C4-2B (cell line): ENCODE measurements at regions not wholly inside any gene's neighbourhood (a gene's known extent, or its start where the extent isn't known, plus 50 kb on each side); places are given as distances from the start of the nearest gene placed in this dataset.

Experiments
- H3K27ac ChIP-seq: fragments of 450-650 bp; 2 replicates; pipeline ENCODE4 v1.5.1; 2017
- ZFX ChIP-seq: fragments of 450-650 bp; IDR thresholded peaks from 2 replicates; pipeline ENCODE4 v1.6.1; 2017
- TF ChIP-seq, protein P1 (sequence below): fragments of 450-650 bp; conservative IDR thresholded peaks from 2 replicates; pipeline ENCODE4 v1.5.1; 2017; ENCODE audit warnings: mild to moderate bottlenecking

GRCh38 chr16:51814617-51815016 lies 663.5 kb upstream of the SALL1 start:
- TF ChIP-seq, protein P1, sequence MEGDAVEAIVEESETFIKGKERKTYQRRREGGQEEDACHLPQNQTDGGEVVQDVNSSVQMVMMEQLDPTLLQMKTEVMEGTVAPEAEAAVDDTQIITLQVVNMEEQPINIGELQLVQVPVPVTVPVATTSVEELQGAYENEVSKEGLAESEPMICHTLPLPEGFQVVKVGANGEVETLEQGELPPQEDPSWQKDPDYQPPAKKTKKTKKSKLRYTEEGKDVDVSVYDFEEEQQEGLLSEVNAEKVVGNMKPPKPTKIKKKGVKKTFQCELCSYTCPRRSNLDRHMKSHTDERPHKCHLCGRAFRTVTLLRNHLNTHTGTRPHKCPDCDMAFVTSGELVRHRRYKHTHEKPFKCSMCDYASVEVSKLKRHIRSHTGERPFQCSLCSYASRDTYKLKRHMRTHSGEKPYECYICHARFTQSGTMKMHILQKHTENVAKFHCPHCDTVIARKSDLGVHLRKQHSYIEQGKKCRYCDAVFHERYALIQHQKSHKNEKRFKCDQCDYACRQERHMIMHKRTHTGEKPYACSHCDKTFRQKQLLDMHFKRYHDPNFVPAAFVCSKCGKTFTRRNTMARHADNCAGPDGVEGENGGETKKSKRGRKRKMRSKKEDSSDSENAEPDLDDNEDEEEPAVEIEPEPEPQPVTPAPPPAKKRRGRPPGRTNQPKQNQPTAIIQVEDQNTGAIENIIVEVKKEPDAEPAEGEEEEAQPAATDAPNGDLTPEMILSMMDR, result no peak
- TF ChIP-seq ZFX, result no peak
- no peak overlapping the region for H3K27ac ChIP-seq

DNA sequence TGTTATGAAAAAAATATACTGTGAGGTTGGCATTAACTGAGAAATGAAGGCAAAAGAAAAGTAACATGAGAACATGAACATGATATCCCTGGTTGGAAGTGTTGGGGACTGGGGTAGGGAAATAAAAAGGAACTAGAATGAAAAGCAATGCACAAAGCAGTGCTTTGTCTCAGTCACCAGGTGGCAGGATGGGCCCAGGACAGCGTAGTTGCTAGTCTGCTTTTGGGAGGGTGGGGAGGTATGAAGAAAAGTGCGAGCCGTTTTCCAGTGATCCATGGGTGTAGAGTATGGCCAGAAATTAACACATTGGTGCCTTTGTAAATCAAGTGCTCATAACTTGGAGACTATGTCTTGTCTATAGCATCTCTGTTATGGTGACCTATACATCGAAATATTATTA lies 662.5 kb upstream of the SALL1 start:
- TF ChIP-seq, protein P1, result peak; percentile 26
- TF ChIP-seq ZFX, result no peak
- H3K27ac ChIP-seq, result no peak overlapping the region

DNA sequence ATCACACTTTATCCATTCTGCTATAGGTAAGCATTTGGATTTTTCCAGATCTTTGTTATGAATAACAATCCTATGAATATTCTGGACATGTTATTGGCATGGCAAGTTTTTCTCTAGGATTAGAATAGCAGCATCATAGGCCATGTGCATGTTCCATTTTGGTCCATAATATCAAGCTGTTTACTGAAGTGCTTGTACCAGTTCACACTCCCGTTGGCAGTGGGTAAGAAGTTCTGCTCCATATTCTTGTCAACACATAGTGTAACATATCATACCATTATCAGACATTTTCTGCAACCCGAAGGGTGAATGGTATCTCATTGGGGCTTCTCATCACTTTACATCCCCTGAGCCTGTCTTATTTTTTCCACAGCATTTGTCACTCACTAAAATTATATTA lies 661.9 kb upstream of the SALL1 start:
- no peak for TF ChIP-seq ZFX
- TF ChIP-seq, protein P1, result no peak

GRCh38 chr16:51807551-51807950 lies 656.5 kb upstream of the SALL1 start:
- TF ChIP-seq, protein P1, result no peak
- TF ChIP-seq ZFX, result no peak

More for the DNA sequence above, 661.9 kb upstream of the SALL1 start:
- H3K27ac ChIP-seq, result no peak overlapping the region

DNA sequence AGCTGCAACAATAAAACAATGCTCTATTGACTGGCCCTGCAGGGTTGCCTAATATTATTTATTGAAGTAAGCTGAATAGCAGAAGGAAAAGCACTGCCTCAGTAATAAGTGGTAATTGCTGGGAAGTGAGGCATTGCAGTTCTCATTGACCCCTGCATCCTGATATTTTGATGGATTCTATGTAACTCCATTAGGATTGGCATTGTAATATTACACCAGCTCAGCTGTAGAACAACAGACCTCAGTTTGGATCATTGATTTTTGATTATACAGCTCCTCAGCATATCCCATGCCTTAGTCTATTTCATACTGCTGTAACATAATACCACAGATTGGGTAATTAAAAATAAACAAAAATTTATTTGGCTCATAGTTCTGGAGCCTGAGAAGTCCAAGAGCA lies 650.6 kb upstream of the SALL1 start:
- TF ChIP-seq, protein P1, result no peak
- no peak for TF ChIP-seq ZFX

More at GRCh38 chr16:51807551-51807950, 656.5 kb upstream of the SALL1 start:
- H3K27ac ChIP-seq, result no peak overlapping the region

GRCh38 chr16:51797669-51798259 lies 646.7 kb upstream of the SALL1 start:
- TF ChIP-seq, protein P1, result no peak
- no peak for TF ChIP-seq ZFX
- H3K27ac ChIP-seq, result no peak overlapping the region

More for the DNA sequence above, 650.6 kb upstream of the SALL1 start:
- no peak overlapping the region for H3K27ac ChIP-seq

DNA sequence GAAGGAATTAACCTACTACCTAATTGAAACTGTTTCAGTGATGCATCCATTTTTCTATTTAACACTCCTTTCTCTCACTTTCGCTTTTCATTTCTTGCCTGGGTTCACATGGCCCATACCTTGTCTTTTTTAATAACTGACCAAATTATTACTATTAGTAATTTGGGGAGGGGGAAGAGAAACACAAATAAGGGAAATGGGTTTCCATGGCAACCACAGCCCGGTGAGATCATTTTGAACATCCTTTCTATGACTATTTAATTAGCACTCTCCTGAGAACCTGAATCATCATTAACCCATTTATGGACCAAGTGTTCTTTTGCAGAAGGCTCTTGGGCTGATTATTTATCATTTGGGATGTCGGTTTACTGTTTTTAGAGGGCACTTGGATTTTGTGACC lies 628.2 kb upstream of the SALL1 start:
- no peak overlapping the region for H3K27ac ChIP-seq
- TF ChIP-seq, protein P1, result no peak
